ENCODE measurements at regions not wholly inside any gene's neighbourhood (a gene's known extent, or its start where the extent isn't known, plus 50 kb on each side); places are given as distances from the start of the nearest gene placed in this dataset.

GRCh38 chr4:65839164-65839931 is 169.1 kb upstream of the EPHA5 start:
- no peak for DNase-seq

- no peak for DNase-seq
Measured at GRCh38 chr4:65834707-65835106, 164.4 kb upstream of the EPHA5 start.

GRCh38 chr4:65831828-65832227 is 161.5 kb upstream of the EPHA5 start:
- DNase-seq, result no peak

- DNase-seq, result no peak
Measured at GRCh38 chr4:65825116-65825753, 154.9 kb upstream of the EPHA5 start.

- DNase-seq, result no peak
Measured at GRCh38 chr4:65819192-65819591, 148.9 kb upstream of the EPHA5 start.

- no peak for DNase-seq
Measured at GRCh38 chr4:65805936-65806335, 135.6 kb upstream of the EPHA5 start.

- no peak for DNase-seq
Measured at GRCh38 chr4:65799513-65799912, 129.2 kb upstream of the EPHA5 start.

GRCh38 chr4:65798498-65799127 is 128.3 kb upstream of the EPHA5 start:
- no peak for DNase-seq

GRCh38 chr4:65791812-65792308 is 121.6 kb upstream of the EPHA5 start:
- DNase-seq, result no peak

GRCh38 chr4:65791111-65791811 is 121.0 kb upstream of the EPHA5 start:
- no peak for DNase-seq

- no peak for DNase-seq
Measured at GRCh38 chr4:65789805-65790204, 119.5 kb upstream of the EPHA5 start.

GRCh38 chr4:65789341-65789740 is 119.1 kb upstream of the EPHA5 start:
- DNase-seq, result no peak

- no peak for DNase-seq
Measured at GRCh38 chr4:65777270-65777669, 107.0 kb upstream of the EPHA5 start.

GRCh38 chr4:65773636-65774035 is 103.3 kb upstream of the EPHA5 start:
- DNase-seq, result no peak

GRCh38 chr4:65747386-65747785 is 77.1 kb upstream of the EPHA5 start:
- DNase-seq, result no peak

GRCh38 chr4:65738134-65738533 is 67.8 kb upstream of the EPHA5 start:
- DNase-seq, result no peak

- no peak for DNase-seq
Measured at GRCh38 chr4:65737672-65738071, 67.4 kb upstream of the EPHA5 start.

GRCh38 chr4:65724973-65725372 is 54.7 kb upstream of the EPHA5 start:
- DNase-seq, result no peak
